22Rv1 (cell line): ENCODE measurements at regions not wholly inside any gene's neighbourhood (a gene's known extent, or its start where the extent isn't known, plus 50 kb on each side); places are given as distances from the start of the nearest gene placed in this dataset.

ENCODE experiments used
- CTCF ChIP-seq: fragments of 450-650 bp; IDR thresholded peaks from 2 replicates; pipeline ENCODE4 v1.5.1; 2017; ENCODE audit warnings: mild to moderate bottlenecking
- ZFX ChIP-seq: fragments of 450-650 bp; IDR thresholded peaks from 2 replicates; pipeline ENCODE4 v1.6.1; 2017; ENCODE audit warnings: antibody characterized with exemption, borderline replicate concordance

DNA sequence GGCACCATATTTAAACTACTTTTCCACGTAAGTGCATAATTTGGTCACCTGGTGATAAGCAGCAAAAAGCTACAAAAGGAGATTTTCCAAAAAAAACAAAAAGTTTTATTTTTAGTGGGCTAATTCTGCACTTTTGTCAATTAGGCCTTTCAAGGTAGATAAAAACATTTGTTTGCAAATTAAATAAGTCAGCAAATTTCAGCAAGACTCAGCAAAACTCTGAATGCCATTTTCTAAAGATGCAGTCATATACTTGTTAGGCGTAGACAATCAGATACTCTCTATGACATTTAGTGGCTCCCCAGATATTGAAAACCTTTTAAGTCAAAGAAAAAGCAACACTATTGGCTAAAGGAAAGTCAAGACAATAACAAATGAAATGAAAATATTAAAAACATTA is 400.2 kb upstream of the GOLIM4 start:
- TF ChIP-seq ZFX (no peak), CTCF (no peak)
